NOMO-1 treated with dmso at 0.1 percent for 144 hours (cell line): ENCODE measurements at regions not wholly inside any gene's neighbourhood (a gene's known extent, or its start where the extent isn't known, plus 50 kb on each side); places are given as distances from the start of the nearest gene placed in this dataset.
"Not testable (repeated sequence)": the region's sequence is repeated elsewhere in the genome, so short reads cannot be mapped to it uniquely, and the experiment has no call there.

Experiments
- DNase-seq: peaks from one replicate; lab custom pipeline; 2025; ENCODE audit not compliant: unreplicated experiment; lab: John Stamatoyannopoulos, UW

GRCh38 chr3:28575746-28576613, 227.4 kb upstream of the AZI2 start:
- DNase-seq: no peak

- DNase-seq: no peak
Measured at GRCh38 chr3:28576614-28577200, 228.1 kb upstream of the AZI2 start.

- no peak for DNase-seq
Measured at GRCh38 chr3:28577941-28578500, 229.4 kb upstream of the AZI2 start.

DNA sequence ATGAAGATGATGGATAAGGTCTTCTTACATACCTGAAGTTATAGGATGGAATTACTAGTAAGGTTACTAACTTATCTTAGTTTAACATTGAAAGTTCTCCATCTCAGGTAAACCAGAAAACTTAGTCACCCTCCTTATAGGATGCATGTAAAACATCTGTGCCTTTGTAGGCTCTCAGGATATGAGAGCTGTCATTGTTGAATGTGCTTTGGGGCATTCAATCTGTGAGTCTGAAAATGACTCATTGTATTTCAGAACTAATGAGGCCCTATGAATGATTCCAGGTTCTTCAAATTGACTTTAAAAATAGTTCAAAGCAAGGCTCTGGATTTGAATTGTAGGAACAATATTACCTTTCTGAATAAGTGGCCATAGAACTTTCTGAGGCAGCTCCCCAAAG, 237.7 kb upstream of the AZI2 start:
- no peak for DNase-seq

- DNase-seq: no peak
Measured at GRCh38 chr3:28587723-28588122, 239.1 kb upstream of the AZI2 start.

DNA sequence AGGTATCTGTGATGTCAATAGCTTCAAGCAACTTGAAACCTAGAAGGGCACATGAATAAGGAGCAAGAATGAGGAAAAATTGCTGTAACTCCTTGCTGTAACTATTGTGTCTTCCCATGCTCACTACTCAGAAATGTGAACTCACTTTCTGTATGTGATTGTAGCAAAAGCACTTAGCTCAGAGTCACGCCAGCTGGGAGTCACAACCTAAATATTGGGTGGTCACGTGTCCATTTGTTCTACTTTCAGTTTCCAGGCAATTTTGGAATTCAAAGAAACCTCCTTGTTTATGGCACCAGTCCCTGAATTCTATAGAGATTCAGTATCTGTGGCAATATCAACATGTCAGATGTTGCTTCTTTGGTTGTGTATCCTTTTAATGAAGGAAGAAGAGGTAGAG, 241.6 kb upstream of the AZI2 start:
- no peak for DNase-seq

DNA sequence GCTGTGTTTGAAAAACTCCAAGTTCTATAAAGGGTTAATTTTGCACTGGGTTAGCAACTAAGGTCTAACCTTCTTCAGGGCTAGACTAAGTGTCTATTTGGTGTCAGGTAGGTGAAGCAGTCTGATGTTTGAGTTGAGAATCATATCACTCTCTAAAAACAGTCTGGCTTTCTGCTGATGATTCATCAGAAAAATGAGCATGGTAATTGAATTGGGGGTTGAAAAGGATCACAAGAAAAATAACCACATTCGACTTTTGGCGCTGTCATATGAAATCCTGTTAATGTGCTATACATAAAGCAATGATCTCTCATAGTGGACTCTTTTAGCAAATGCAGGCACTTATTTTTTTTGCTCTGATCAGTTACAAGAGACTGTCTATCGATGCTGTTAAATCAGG, 242.2 kb upstream of the AZI2 start:
- no peak for DNase-seq

DNA sequence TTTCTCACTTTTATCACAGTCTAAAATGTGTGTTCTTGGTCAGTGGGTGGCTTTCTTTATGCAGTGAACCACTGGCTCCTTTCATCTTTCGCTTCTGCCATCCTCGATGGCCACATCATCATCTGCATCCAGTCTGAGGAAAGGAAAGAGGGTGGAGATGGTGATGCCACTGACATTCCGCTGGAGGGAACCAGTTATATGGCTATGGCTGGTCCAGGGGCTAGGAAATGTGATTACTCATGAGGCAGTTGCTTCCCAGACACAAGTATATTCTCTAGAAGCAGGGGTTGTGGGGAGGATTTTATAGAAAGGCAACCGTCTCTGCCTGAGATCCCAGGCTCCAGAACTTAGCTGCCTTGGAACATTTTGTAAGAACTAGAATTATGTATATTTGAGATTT, 246.7 kb upstream of the AZI2 start:
- no peak for DNase-seq

- DNase-seq: no peak
Measured at GRCh38 chr3:28597452-28597851, 248.8 kb upstream of the AZI2 start.

- no peak for DNase-seq
Measured at GRCh38 chr3:28598165-28598564, 249.5 kb upstream of the AZI2 start.

- DNase-seq: no peak
Measured at GRCh38 chr3:28601291-28601690, 252.7 kb upstream of the AZI2 start.

DNA sequence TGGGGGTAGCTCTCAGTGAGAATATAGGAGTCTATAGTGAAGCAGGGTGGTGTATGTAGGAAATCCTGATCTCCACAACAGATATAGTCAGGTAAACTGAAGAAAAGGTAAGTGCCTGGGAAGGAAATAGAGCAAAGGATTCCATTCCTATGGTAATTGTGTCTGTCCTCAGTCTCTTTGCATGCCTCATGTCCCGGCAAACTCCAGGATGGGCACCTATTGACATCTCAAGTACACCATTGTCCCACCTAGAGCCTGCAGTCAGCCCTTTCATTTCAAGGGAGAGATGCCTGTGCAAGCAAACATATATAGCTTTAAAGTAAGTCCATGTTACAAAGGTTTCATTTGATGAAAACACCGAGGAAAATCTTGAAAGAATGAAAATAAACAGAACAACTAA, 257.7 kb upstream of the AZI2 start:
- no peak for DNase-seq

DNA sequence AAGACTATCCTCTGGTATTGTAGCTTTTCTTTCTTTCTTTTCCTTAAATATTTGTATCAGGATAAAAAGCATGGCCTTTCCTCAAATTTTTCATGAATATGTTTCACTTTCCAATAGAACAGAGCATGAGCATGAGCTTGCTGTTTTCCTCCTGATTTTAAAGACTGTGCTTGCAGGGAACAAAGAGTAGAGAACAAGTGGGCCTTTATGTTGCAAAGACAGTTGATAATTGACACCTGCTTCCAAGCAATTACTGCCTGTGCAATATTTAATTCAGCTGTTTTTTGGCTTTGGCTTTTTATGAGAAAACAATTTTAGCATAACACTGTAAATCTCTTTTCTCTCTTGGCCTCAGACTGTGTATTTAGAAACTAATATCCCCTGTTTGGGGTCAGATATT, 263.6 kb upstream of the AZI2 start:
- no peak for DNase-seq

DNA sequence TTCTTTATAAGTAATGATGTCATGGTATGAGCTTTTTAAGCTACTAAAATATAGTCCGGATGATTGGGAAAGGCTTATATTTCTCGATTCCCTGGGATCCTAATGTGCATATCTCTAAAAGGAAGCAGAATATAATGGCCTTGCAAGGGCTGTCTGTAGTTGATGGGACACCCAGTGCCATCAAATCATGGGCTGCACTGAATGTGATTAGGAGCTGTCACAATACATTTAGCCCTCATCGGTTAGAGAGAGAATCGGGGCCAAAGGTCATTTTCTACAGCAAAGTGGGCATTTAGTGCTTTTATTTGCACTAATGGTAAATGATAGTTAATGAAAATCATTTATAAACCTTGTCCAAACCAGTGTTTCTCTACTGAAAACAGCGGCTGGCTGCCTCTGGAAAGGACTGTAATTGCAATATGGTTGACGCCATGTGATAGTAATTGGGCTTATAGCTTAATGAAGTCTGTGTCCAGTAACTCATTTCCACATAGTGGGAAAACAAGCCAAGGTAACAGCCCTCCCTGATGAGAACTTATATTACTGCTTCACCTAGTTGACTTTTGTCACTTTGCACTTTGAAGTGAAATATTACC, 265.0 kb upstream of the AZI2 start:
- no peak for DNase-seq

DNA sequence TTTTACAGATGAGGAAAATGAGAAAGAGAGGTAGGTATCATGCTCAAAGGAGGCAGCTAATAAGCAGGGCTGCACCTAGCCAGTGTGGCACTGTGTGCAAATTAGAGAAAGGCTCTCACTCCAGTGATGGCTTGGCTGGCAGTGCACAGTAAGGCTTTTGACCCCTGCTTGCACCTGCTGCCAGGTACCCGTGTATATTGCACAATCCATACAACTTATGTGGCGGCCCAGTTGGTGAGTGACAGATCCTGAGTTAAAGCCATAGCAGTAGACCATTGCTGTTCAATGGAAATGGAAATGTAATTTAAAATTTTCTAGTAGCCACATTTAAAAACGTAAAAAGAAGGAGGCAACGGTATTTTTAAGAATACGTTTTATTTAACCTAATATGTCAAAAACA, 266.4 kb upstream of the AZI2 start:
- DNase-seq: no peak

DNA sequence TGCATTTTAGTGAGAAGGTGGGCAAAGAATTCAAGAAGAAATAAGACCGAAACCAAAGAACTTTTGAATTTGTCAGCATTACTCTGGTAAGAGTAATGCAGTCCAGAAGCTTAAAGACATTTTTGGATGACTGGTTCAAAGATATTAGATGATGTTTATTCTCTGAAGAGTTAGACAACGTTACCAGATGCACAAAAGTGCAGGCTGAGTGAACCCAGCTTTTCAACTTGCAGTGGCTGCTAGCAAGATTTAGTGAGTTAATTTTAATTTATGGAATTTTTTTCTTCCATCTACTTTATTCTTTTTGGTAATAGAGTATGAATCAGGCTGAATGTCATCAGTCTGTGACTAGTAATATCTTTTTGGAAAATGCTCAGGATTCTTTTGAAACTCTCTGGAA, 267.3 kb upstream of the AZI2 start:
- no peak for DNase-seq

DNA sequence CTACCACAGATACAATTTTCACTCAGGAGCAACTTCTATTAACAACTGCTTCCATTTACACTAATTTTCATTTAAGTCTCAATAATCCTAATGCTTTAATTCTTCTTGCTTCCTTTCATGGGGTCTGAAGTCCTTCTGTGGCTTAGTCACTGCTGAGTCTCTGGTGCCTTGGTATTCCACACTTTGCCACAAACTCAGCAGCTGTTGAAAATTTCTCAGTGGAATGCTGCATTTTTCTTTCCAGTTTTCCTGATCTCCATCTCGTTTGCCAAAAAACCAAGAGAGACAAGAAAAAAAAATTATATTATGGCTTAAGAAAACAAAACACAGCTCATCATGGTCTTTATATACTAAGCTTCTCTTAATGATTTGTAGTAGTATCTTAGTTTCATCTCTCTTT, 269.2 kb upstream of the AZI2 start:
- no peak for DNase-seq

GRCh38 chr3:28623106-28623505, 274.5 kb upstream of the AZI2 start:
- DNase-seq: no peak

GRCh38 chr3:28624084-28624483, 275.5 kb upstream of the AZI2 start:
- DNase-seq: no peak

DNA sequence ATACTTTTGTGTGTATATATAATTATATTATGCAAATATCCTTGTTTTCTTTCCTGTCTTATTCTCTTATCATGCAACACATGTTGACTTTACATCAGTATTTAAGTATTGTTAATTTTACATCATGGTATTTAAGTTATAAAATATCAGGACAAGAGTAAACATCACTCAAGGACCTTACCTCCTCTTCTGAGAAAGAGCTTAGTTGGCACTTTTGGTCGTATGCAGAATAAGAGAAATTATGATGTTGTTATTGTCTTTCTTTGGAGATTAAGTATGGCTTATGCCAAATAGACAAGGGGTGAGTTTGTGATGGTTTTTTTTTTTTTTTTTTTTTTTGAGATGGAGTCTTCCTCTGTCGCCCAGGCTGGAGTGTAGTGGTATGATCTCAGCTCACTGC, 279.2 kb upstream of the AZI2 start:
- DNase-seq: not testable (repeated sequence)

DNA sequence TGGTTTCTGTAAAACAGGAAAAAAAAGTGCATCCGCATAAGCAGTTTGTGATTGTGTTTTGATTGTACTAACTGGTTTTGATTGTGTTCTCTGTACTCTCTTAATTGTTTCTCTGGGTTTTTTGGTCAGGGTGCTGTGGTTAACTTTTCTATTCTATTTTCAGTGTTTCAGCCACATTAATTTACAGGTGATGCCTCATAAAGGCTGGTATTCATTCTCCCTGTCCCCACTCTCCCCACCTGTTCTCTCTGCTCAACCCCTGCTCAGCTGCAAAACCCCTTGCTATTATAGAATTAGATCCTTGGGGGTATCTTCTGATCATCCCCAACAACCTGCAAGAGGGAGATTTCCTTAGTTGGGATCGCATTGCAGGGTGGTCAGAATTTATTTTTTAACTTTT, 285.4 kb upstream of the AZI2 start:
- no peak for DNase-seq

- DNase-seq: no peak
Measured at GRCh38 chr3:28637742-28638141, 289.1 kb upstream of the AZI2 start.
